ENCODE measurements at regions not wholly inside any gene's neighbourhood (a gene's known extent, or its start where the extent isn't known, plus 50 kb on each side); places are given as distances from the start of the nearest gene placed in this dataset.
A peak's percentile ranks its signal among the peaks of the same experiment; 100 is the strongest.

- H3K4me3 ChIP-seq (ENCODE audit: control insufficient read depth, low read depth, low read length) = no peak overlapping the region
- TF ChIP-seq CTCF (IDR thresholded peaks at IDR 0.05; ENCODE audit: control insufficient read depth, insufficient read depth, low read depth, low read length, missing control alignments) = no peak
- no peak for DNase-seq (ENCODE audit: low read depth)
Measured at GRCh38 chr3:177482048-177482691, 284.9 kb upstream of the TBL1XR1 start.

- TF ChIP-seq CTCF (IDR thresholded peaks at IDR 0.05; ENCODE audit: control insufficient read depth, insufficient read depth, low read depth, low read length, missing control alignments) = no peak
- no peak overlapping the region for H3K4me3 ChIP-seq (ENCODE audit: control insufficient read depth, low read depth, low read length)
- no peak for DNase-seq (ENCODE audit: low read depth)
Measured at GRCh38 chr3:177483182-177483967, 286.1 kb upstream of the TBL1XR1 start.

GRCh38 chr3:177484206-177484605 is 286.9 kb upstream of the TBL1XR1 start:
- TF ChIP-seq CTCF (IDR thresholded peaks at IDR 0.05; ENCODE audit: control insufficient read depth, insufficient read depth, low read depth, low read length, missing control alignments) = no peak
- no peak for DNase-seq (ENCODE audit: low read depth)
- no peak overlapping the region for H3K4me3 ChIP-seq (ENCODE audit: control insufficient read depth, low read depth, low read length)

- peak; percentile 69 for DNase-seq (ENCODE audit: low read depth)
- TF ChIP-seq CTCF (IDR thresholded peaks at IDR 0.05; ENCODE audit: control insufficient read depth, insufficient read depth, low read depth, low read length, missing control alignments) = no peak
- no peak overlapping the region for H3K4me3 ChIP-seq (ENCODE audit: control insufficient read depth, low read depth, low read length)
Measured at GRCh38 chr3:177484926-177485325, 287.6 kb upstream of the TBL1XR1 start.

- H3K4me3 ChIP-seq (ENCODE audit: control insufficient read depth, low read depth, low read length) = no peak overlapping the region
- DNase-seq (ENCODE audit: low read depth) = no peak
- TF ChIP-seq CTCF (IDR thresholded peaks at IDR 0.05; ENCODE audit: control insufficient read depth, insufficient read depth, low read depth, low read length, missing control alignments) = no peak
Measured at GRCh38 chr3:177487635-177488186, 290.4 kb upstream of the TBL1XR1 start.

GRCh38 chr3:177488740-177489139 is 291.5 kb upstream of the TBL1XR1 start:
- no peak for DNase-seq (ENCODE audit: low read depth)
- TF ChIP-seq CTCF (IDR thresholded peaks at IDR 0.05; ENCODE audit: control insufficient read depth, insufficient read depth, low read depth, low read length, missing control alignments) = no peak

More at GRCh38 chr3:177488740-177489139, 291.5 kb upstream of the TBL1XR1 start:
- H3K4me3 ChIP-seq (ENCODE audit: control insufficient read depth, low read depth, low read length) = no peak overlapping the region
